CD4-positive, alpha-beta T cell treated with Interleukin-15 for 4 hours (primary cell): ENCODE measurements at regions not wholly inside any gene's neighbourhood (a gene's known extent, or its start where the extent isn't known, plus 50 kb on each side); places are given as distances from the start of the nearest gene placed in this dataset.

Experiments used
- DNase-seq: peaks from one replicate; pipeline ENCODE4 v3.0.0-alpha.2; 2020; ENCODE audit warnings: low spot score

- no peak for DNase-seq
Measured at GRCh38 chr18:4638680-4639079, 183.6 kb upstream of the DLGAP1 start.

DNA sequence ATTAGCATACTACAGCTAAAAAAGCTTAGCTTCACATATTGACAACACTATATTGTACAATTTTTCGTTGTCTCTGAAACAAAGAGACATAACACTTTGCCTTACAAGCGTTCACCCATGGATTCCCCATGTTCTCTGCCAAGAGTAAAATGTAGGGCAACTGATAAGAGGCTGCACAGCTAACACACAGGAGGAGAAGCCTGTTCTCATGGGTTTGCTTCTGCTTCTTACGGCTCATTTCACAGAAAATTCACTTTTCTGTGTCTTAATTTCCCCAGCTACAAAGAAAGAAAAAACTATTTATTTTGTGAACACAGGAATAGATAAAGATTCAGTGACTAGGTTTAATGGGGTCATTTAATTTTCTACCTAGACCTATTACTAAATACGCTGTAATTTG is 182.8 kb upstream of the DLGAP1 start:
- no peak for DNase-seq

GRCh38 chr18:4636967-4637366 is 181.9 kb upstream of the DLGAP1 start:
- no peak for DNase-seq

DNA sequence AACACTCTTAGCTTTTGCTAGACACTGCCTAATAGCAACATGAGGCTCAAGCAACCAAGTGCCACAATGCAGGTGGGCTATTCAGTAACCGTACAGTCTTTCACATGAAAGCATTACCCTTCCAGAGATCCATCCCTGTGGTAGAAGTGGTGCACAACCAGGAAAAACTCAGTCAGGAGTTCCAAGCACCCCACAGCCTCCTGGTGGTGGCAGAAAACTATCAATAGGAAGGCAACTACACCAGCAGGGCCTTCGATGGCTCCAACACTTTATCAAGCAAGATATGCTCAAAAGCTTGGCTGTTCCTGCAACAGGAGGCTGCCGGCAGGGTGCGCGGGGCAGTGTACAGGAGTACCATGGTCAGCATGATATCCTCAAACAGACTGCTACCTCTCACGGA is 176.1 kb upstream of the DLGAP1 start:
- DNase-seq = no peak

GRCh38 chr18:4605212-4605611 is 150.1 kb upstream of the DLGAP1 start:
- no peak for DNase-seq

GRCh38 chr18:4603955-4604354 is 148.8 kb upstream of the DLGAP1 start:
- no peak for DNase-seq

- no peak for DNase-seq
Measured at GRCh38 chr18:4599312-4599711, 144.2 kb upstream of the DLGAP1 start.

DNA sequence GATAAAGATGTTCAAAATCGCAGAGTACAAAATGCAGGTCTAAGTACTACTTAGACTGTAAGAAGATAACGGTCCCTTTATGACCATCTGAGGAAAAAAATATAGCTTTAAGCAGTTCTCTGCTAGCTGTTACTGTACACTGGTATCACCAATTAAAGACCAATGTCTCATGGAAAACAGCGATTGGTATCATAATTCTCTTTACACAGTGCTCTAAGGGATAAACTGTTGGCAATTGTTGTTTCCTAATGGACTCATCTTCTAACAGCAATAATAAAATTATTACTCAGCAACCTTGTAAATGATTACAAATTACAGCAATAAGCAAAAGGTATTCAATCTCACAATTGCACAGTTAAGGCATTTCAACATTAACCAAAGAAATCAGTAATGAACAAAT is 142.2 kb upstream of the DLGAP1 start:
- DNase-seq = no peak

- no peak for DNase-seq
Measured at GRCh38 chr18:4593895-4594294, 138.8 kb upstream of the DLGAP1 start.

DNA sequence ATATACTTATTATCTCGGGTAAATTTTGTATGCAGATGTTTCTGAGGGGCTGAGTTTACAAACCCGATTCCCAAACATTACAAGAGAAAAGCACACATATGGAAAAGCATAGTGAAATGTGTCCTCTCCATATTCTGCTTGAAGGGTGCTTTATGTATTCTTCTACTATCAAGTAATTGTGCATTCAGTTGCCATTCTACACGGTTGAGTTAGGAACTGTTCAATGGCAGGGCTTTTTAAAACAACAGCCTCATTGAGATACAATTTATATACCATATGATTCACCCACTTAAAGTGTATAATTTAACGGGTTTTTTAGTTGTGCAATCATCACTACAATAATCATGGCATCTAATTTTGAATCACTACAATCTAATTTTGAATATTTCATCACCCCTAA is 138.4 kb upstream of the DLGAP1 start:
- DNase-seq = no peak

DNA sequence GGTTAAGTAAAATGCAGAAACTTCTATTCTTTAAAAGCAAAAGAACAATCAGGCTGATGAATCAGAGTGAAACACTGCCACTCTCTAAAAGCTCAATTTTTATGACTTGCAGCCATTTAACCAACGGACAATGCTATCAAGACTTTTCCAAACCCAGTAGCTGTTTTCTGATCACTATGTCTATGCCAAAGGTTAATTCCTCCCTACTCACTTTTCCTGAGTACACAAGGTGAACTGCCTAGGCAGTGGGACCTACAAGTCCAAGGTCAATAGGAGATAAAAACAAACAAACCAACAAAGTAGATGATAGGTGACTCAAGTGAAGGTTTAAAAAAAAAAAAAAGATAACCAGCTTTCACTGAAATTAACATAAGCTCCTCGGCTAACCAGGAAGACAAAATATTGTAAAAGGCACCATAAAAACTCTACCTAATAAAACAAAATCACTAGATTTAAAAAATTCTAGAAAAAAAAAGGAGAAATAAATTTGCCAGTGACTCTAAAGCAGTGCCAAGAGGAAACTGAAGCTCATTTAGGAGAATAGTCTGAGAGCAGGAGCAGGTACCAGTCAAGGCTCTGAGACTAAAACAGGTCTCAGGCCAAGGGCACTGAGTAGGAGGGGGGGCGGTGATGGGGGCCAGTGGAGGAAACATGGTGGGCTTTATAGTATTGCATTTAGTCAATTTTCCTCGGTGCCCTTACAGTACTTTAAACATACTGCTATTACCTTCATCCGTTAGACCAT is 134.1 kb upstream of the DLGAP1 start:
- no peak for DNase-seq

DNA sequence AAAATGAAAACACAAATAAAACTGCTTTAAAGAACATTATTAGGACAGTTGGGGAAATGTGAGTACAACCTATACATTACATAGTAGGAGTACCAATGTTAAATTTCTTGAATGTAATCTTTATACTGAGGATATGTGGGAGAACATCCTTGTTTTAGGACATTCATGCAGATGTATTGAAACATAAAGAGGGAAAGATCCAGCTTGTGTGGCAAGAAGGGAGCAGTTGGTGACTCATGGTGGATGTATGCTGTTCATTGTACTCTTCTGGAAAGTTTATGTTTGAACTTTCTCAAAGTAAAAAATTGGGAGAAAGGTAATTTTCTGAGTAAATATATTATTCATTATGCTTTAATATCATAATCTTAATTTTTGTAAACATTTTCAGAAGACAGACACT is 132.1 kb upstream of the DLGAP1 start:
- DNase-seq = no peak

DNA sequence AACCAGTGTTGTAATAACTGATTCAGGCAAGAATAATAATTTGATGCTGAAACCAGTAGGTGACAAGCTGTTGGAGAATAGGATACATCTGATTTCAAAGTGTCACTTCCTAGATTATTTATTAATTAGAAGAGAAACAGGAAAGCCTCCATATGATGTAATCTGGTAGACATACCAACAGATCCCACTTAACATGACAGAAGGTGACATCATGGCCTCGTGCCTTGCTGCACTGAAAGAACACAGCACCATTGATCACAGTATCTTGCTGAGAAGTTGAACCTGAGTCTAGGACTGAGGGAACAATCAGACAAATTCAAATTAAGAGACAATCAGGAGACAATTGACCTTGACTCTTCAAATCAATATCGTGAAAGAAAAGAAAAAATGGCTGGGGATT is 131.6 kb upstream of the DLGAP1 start:
- DNase-seq = no peak

DNA sequence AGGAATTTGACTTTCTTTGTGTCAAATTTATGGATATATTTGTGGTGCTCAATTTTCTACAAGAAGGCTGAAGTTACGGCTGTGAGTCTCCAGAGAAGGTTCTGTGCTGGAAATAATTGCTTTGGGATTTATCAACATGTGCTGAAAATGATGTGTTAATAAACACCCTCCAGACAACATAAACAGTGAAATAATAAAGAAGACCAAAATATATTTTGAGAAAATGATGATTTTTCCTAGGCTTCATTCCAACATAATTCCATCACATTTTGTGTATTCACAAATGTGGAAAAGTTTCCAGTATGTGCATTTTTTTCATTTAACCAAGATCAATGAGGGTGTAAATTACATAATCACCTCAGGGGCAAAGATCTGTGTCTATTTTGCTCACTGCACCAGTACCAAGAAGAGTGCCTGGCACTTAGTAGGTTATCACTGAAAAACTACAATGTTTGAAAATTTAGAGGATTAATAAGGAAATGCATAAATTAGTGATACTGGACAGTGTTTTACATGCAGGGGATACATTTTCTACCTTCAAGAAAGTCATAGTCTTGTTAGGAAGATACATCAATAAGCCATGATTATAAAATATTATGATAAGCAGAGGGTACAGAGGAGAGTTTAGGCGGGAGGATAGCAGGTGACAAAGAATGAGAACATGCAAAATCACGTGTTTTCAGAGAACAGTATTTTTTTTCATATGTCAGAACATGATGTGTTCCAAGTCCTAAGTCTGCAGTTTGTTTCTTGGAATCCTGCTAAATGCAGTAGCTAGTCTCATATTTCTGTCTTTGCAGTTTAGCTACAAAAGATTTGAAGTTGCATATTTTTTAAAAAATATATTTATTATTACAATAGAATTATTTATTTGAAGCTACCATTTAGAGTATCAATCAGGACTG is 127.6 kb upstream of the DLGAP1 start:
- DNase-seq = no peak

GRCh38 chr18:4581966-4582365 is 126.9 kb upstream of the DLGAP1 start:
- no peak for DNase-seq

DNA sequence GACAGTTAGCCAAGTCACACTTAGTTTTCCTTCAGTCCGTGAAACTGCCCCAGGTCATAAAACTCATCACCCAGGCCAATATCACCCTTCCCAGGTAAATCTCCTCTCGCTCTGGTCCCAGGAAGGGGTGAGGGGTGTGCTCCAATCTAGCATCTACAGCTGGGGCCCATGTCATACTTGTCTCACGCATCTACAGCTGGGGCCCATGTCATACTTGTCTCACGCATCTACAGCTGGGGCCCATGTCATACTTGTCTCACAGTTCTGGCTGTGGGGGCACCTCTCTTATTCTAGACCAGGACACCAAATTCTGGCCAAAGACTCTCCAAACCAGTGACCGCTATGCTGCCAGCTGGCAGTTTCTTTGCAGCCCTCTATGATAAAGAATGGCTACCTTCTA is 123.3 kb upstream of the DLGAP1 start:
- DNase-seq = no peak

DNA sequence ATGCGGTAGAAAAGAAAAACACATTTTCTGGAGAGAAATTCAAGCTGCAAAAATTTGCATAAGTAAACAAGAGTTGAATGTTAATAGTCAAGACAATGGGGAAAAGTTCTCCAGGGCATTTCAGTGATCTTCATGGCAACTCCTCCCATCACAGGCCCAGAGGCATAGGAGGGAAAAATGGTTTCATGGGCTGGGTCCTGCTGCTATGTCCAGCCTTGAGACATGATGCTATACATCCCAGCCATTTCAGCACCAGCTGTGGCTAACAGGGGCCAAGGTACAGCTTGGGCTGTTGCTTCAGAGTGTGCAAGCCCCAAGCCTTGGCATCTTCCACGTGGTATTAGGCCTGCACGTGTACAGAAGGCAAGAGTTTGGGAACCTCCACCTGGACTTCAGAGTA is 118.6 kb upstream of the DLGAP1 start:
- no peak for DNase-seq

GRCh38 chr18:4557502-4557901 is 102.4 kb upstream of the DLGAP1 start:
- DNase-seq = no peak

GRCh38 chr18:4551001-4551360 is 95.9 kb upstream of the DLGAP1 start:
- DNase-seq = no peak

DNA sequence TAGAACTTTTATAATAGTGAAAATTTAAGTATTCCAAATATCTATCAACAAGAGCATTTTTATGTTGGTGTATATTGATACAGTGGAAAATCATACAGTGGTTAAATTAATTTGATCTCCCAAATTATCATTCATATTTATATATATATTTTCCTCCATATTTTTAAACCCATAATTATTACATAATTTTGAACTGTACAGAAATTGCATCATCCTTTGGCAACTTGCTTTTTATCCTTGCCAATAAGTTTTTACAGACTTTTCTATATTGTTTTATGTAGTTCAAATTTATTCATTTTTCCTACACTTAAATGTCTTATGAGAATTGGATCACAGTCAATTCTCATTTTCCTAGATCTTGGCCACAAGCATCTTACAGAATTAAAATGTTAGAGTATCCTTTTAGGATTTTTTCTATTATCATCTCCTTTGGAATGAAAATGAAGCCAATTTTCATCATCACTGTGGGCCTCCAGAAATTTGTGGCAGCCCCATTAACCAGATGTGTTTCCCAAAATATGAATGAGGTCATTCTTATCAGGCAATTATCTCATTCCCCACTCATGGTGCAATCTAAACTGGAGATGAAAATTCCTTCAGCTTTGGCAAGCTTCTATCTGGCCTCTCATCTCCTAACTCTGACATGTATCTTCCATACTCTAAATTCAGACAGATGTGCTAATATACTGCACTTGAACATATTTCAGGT is 94.2 kb upstream of the DLGAP1 start:
- DNase-seq = no peak

DNA sequence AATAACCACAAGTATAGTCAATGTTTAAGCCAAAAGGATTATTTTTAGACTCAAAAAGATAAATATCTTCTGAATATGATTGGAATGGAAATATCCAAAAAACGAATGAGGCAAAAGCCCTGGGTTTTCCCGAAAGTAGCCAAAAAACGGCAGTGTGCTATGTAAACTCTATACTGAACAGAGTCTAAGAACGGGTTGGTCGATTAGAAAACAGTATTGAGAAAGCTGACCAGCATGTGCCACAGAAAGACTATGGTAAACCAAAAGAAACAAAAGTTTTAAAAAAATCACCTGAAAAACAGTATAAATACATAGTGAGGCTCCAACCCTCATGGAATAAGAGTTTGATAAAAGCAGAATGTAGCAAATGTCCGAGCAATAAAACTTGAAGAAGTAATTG is 92.0 kb upstream of the DLGAP1 start:
- no peak for DNase-seq

DNA sequence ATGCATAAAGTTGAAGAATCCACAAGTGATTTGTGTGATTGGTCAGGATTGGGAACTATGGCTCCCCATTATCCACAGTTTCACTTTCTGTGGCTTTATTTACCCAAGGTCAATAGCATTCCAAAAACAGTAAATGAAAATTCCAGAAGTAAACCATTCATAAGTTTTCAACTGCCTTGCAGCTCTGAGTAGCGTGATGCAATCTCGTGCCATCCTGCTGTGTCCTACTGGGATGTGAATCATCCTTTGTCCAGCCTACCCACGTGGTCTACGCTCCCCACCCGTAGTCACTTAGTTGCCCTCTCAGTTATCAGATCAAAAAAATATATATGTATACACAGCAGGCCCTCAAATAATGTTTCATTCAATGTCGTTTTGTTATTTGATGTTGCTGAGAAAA is 89.0 kb upstream of the DLGAP1 start:
- no peak for DNase-seq

GRCh38 chr18:4543711-4544110 is 88.6 kb upstream of the DLGAP1 start:
- DNase-seq = no peak
